Suprapubic skin (tissue), 4 donors: ENCODE measurements at regions not wholly inside any gene's neighbourhood (a gene's known extent, or its start where the extent isn't known, plus 50 kb on each side); places are given as distances from the start of the nearest gene placed in this dataset.

Source experiments
- CTCF ChIP-seq, 2 donors: fragments of 200-600 bp in 1 of 2; fragments of 450-650 bp in 1 of 2; sonication (generic) in 1 of 2; IDR thresholded peaks; one replicate each; pipeline ENCODE4 v1.5.1; 2016 to 2019; ENCODE audit warnings: antibody characterized with exemption in 2 of 2, mild to moderate bottlenecking in 1 of 2, moderate library complexity in 1 of 2
- POLR2A ChIP-seq, 2 donors: fragments of 450-650 bp; IDR thresholded peaks; one replicate each; pipeline ENCODE4 v1.6.1; 2017; ENCODE audit warnings: antibody characterized with exemption in 2 of 2, mild to moderate bottlenecking in 2 of 2, moderate library complexity in 2 of 2
- POLR2AphosphoS5 ChIP-seq, 3 donors: sonication (generic); formaldehyde crosslinking; IDR thresholded peaks; one replicate each; pipeline ENCODE4 v1.6.1; 2017; ENCODE audit warnings: antibody characterized with exemption in 3 of 3

GRCh38 chr15:39448409-39448808 lies 132.5 kb upstream of the THBS1 start:
- TF ChIP-seq POLR2AphosphoS5 (IDR thresholded peaks at IDR 0.05) (no peak), CTCF (IDR thresholded peaks at IDR 0.05) (no peak), POLR2A (IDR thresholded peaks at IDR 0.05) (no peak)
